ENCODE measurements at regions not wholly inside any gene's neighbourhood (a gene's known extent, or its start where the extent isn't known, plus 50 kb on each side); places are given as distances from the start of the nearest gene placed in this dataset.
"Not testable (repeated sequence)": the region's sequence is repeated elsewhere in the genome, so short reads cannot be mapped to it uniquely, and the experiment has no call there.

DNA sequence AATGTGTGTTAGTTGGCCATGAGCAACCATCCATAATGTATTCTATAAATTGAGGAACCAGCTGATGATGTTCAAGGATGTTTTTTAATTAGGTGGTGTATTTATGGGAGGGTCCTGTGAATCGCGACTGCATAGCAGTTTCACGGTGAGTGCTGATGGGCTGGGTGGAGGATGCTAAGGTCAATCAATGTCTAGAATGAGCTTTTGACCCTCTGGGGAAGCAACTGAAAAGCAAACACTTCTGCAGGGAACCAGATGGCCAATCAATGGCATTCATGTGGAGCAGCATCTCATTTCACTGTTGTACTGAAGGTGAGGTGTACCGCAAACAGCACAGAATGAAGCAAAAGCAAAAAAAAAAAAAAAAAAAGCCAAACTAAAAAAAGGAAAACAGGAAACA lies 676.1 kb upstream of the TMEM132C start:
- DNase-seq (ENCODE audit: low read depth, low spot score): no peak
- H3K27ac ChIP-seq: no peak overlapping the region

DNA sequence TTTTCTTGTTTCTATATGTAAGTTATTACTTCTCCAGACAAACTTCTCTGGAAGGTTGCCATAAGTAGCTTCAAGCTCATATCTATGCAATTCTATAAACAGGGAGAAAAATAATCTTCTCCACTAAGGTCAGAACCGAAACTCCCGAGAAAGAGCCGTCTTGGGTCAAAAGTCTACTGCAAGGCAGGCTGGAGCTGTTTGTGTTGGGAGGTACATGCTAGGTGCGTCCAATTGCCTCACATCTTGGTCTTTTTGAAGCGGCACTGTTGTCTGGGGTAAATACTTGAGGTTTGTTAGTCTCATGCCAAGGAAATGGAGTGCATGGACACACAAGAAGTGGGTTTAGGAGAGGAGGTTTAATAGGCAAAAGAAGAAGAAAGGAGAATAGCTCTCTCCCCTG lies 674.7 kb upstream of the TMEM132C start:
- no peak overlapping the region for H3K27ac ChIP-seq
- no peak for DNase-seq (ENCODE audit: low read depth, low spot score)

DNA sequence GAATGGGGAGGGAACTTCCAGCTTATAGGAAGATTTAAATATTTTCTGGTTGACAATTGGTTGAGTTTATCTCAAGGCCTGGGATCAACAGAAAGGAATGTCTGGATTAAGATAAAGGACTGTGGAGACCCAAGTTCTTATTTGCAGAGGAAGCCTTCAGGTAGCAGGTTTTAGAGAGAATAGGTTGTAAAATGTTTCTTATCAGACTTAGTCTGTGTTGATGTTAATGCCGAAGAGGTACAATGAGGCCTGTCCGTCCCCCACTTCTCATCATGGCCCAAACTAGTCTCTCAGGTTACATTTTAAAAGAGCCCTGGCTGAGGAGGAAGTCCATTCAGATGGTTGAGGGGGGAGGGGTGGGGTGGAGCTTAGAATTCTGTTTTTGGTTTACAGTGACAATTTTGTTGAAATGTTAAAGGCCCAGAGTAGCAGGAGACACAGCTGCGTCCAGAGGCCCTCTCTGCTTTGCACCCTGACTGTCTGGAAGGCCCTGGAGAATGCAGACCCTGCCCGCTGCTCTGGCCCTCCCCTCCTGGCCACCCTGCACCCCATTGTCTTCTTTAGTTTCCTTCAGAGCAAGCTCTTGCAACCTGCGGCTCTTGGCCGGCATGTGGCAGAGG lies 672.5 kb upstream of the TMEM132C start:
- no peak for DNase-seq (ENCODE audit: low read depth, low spot score)
- H3K27ac ChIP-seq: no peak overlapping the region

DNA sequence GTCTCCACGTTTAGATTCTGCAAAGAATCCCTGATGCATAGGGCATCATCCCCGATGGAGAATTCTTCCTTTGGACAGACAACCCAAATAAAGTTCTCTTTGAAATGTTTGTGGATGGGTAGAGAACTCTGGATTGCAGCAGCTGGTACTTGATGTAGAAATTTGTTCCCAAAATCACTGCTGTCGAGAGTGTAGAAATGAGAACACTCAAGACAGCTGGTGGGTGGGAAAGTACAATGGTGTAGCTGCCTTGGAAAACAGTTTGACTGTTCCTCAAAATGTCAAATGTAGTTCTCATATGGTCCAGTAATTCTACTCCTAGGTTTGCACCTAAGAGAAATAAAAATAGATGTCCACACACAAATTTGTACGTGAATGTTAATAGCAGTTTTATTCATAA lies 671.5 kb upstream of the TMEM132C start:
- no peak overlapping the region for H3K27ac ChIP-seq
- no peak for DNase-seq (ENCODE audit: low read depth, low spot score)

DNA sequence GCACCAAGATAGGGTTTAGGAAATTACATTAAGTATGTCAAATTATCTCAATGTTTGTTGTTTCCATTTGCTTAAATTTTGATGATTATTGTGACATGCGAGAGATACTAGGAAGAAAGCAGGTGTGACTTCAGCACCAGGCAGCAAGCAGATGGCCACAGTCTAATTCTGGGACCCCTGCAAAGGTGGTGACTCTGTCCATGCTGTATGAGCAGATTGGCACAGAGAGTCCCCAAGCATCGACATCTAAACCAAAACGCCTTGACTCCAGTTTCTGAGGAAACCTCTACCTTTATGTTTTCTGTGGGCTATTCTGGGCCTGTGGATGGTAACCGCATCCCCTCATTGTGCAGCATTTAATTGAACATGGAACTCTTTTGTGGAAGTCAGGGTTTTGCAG lies 670.1 kb upstream of the TMEM132C start:
- H3K27ac ChIP-seq: no peak overlapping the region
- no peak for DNase-seq (ENCODE audit: low read depth, low spot score)

DNA sequence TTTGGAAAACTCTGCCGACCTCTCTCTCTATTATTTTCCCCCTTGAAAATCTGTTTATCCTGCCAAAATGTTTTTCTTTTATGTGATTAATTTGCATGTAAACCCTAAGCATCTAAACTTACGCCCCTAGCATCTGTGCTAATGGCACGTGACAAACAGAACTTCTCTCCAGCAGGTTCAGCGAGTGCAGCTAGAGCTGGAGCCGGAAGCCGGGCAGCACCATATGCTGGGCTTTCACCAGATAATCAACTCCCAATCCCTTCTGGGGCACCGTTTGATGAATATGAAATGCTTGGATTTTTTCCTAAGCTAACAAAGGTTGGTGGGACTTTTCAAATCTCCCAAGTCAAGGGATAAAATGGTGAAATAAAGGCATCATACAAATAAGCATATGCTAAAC lies 667.5 kb upstream of the TMEM132C start:
- no peak for DNase-seq (ENCODE audit: low read depth, low spot score)
- H3K27ac ChIP-seq: no peak overlapping the region

DNA sequence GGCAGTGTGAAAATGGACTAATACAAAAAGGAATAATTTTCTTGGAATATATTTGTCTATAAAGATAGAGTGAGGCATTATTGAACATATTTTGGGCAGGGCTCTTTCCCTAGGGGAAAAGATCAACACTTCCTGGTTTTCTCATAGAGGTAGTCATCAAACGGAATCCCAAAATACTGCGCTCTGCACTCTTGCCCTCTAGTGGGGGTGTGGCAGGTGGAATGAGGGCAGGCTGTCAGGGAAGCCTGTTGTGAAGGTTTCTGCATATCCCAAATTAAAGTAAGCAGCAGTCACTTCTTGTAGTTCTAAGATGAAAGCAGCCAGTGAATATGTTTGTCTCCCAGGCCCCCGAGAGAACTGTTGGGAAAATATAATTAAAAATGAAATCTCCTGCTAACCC lies 666.8 kb upstream of the TMEM132C start:
- no peak for DNase-seq (ENCODE audit: low read depth, low spot score)
- no peak overlapping the region for H3K27ac ChIP-seq

DNA sequence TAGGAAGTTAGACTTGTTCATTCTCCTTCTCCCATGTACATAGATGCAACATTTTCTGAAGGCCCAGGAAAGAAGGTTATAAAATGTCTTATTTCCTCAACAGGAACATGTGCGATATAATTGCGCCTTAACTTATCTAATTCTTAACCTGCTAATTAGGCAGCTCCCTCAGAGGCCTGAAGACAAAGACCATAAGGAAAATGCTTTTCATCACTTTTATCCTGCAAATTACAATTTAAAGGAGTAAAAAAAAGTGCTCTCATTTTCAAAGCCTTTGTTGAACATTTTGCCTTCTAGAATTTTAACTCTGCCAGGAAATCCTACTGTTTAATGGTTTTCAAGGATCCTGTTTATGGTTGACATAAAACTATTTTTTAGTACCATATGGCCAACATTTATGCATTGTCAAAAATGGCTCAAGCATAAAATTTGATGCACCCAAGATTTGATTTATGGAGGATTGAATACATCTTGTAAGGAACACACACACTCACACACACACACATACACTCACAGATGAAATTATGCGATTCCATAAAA lies 660.4 kb upstream of the TMEM132C start:
- no peak overlapping the region for H3K27ac ChIP-seq
- no peak for DNase-seq (ENCODE audit: low read depth, low spot score)

DNA sequence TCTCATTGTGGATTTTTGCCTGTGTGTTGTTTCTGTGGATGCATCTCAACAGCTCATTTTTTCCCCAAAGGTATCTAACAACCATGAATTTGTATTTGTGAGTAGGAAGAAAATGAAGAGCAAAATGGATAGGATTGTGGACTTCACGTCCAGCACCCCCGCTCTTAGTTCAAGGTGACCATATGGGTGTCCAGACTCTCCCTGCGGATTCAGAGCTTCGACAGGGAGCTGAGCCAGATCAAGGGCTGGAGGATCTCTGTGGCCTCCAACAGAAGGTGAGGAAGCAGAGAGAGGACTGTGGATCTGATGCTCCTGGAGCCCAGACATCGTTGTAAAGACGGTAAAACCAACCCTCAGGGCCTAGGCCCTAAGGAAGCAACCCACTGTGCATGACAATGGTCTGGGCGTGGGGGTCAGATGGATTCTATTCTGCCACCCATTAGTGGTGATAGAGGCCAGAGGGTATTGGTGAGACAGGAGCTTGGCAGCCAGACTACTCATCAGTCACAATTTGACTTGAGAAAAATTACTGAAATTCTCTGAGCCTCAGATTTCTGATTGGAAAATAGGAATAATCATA lies 659.7 kb upstream of the TMEM132C start:
- no peak for DNase-seq (ENCODE audit: low read depth, low spot score)
- no peak overlapping the region for H3K27ac ChIP-seq

DNA sequence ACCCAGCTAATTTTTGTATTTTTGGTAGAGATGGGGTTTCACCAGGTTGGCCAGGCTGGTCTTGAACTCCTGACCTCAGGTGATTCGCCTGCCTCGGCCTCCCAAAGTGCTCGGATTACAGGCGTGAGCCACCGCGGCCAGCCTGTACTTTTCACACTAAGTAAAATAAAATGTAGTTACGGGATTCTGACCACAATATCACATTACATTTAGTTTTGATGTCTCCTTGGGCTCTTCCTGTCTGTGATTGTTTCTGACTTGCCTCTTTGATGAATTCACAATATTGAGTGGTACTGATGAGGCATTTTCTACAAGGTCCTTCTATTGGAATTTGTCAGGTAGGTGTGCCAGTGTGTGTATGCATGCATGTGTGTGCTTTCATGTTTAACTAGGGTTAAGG lies 658.6 kb upstream of the TMEM132C start:
- H3K27ac ChIP-seq; DNase-seq (ENCODE audit: low read depth, low spot score): not testable (repeated sequence)

DNA sequence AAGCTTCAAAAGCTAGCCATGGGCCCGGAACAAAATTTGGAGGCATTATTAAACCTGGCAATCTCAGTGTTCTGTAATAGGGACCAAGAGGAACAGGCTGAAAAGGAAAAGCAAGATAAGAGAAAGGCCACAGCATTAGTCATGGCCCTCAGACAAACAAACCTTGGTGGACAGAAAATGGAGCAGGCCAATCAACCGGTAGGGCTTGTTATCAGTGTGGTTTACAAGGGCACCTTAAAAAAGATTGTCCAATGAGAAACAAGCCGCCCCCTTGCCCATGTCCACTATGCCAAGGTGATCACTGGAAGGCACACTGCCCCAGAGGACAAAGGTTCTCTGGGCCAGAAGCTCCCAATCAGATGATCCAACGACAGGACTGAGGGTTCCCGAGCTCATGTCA lies 653.9 kb upstream of the TMEM132C start:
- no peak overlapping the region for H3K27ac ChIP-seq
- no peak for DNase-seq (ENCODE audit: low read depth, low spot score)

DNA sequence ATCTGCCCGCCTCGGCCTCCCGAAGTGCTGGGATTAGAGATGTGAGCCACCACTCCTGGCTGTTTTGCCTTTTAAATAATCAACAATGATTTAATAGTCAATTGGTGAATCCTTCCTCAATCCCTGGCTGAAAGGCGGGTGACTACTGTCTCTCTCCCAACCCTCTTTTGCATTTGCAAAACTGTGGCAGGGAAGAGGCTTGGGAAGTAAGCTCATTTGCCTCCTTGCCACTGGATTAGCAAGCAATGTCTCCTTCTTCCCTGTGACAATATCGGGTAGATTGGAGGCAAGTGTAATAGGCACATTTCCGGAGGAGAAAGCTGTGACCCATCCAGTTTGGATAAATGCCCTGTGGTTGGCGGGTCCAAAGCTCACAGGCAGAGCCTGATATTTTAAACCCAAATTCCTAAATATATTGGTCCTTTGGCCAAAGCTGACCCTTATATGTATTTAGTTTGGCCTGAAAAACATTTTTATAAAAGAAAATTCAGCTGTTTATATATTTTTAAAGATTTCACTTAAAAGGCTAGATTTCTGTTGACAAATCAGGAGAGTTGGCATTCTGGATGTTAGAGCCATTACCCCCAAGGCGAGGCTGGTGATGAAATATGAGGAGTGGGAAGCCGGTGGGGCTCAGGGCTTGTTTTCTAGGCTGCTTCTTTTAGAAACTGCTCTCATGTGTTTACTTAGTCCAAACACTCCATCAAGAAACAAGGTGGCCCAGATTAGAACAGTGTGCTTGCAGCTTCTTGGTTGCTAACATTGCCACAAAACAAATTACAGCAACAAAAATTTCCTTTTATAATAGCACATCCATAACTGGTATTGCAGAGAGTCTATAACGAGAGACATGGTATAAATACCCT lies 646.9 kb upstream of the TMEM132C start:
- H3K27ac ChIP-seq: no peak overlapping the region
- no peak for DNase-seq (ENCODE audit: low read depth, low spot score)

DNA sequence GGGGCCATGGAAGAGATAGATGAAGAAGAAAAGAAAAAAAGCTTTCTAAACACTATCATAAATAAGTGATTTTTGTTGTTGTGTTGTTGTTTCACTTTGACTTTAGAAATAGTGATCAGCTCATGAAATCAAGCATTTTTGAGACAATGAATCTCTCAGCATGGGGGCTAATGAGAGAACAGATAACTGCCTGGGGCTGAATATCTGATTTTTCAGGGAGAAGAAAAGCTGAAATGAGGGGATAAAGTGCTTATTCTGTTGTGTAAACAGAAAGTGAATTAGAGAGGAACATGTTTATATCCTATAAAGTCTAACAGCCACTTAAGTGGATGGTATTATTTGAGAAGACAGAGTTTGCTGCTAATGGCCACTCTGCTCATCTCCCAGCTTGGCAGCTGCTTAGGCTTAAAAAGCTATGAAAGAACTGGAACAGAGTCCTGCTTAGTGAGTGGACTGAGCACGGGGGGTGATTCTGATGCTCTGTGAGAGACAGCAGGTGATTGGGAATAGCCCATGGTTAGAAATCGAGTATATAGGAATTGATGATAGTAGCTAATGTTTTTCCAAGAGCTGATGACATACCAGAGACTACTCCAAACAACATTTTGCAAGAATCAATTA lies 646.1 kb upstream of the TMEM132C start:
- DNase-seq (ENCODE audit: low read depth, low spot score): no peak
- no peak overlapping the region for H3K27ac ChIP-seq

DNA sequence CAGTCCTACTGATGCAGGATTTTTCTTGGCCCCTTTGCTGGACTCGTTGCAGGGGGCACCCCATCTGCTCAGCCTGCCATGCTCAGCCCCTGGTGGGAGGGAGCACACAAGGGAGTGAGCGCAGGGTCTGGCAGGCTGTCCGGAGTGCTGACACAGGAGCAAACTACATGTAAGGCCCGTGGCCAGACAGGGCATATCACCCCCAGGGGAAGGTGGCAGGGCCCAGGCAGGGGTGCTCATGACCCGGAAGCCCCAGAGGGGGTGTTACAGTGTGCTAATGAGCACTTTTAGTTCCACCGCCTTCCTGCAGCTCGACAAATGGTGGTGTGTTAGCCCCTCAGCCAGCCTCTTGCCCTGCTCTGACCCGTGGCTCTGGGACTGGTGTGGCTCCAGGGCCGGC lies 645.6 kb upstream of the TMEM132C start:
- no peak overlapping the region for H3K27ac ChIP-seq

DNA sequence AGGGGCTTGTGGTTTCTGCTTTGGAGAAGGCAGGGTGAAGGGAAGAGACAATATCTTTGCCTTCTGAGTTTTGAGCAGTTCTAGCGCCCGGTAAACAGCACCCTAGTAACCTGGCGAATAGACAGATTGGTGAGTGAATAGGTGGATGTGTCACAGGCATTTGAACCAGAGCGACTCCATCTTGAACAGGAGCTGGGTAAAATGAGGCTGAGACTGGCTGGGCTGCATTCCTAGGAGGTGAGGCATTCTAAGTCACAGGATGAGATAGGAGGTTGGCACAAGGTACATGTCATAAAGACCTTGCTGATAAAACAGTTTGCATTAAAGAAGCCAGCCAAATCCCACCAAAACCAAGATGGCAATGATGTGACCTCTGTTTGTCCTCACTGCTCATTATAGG lies 643.6 kb upstream of the TMEM132C start:
- no peak overlapping the region for H3K27ac ChIP-seq
- DNase-seq (ENCODE audit: low read depth, low spot score): no peak

More for the DNA sequence above, 645.6 kb upstream of the TMEM132C start:
- DNase-seq (ENCODE audit: low read depth, low spot score): no peak

DNA sequence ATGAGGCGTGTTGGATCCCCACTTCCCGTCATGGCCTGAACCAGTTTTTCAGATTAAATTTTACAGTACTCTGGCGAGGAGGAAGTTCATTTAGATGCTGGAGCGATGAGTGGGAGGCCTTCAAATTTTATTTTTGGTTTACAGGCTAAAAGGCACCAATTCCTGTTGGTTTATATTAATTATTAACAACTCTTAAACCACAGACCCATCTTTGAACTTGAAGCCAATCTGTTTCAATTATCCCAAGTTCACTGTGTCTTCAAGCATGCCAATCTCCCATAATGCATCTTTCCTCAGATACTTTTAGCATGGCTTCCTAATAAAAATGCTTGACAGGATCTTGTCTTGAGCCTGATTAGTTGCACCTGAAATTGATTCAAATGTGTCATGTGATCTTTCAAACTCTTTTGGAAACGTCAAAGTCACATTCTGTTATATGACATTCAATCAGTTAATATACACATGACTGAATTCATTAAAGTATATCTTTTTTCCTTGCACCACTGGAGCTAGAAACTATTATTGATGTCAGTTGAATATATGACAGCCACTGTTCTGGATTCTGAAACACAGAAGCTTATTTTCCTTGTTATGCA lies 641.7 kb upstream of the TMEM132C start:
- no peak overlapping the region for H3K27ac ChIP-seq
- no peak for DNase-seq (ENCODE audit: low read depth, low spot score)

DNA sequence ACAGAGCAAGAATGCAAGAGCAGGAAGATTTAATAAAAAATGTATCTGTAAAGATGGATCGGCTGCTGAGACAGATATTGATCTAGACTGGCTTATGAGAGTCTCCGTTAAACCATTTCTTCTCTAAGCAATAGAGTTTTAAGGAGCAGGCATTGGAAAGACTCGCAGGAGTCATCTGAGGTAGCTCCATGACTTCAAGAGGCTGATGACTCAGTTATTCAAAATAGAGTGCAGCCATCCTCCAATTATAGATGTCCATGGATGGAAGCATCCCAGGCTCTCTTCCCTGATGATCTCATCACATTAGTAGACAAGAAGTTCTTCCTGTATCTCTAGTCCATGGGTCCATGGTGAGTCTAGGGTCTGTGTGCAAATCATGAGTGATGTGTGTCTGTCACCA lies 638.3 kb upstream of the TMEM132C start:
- no peak overlapping the region for H3K27ac ChIP-seq
- DNase-seq (ENCODE audit: low read depth, low spot score): no peak

DNA sequence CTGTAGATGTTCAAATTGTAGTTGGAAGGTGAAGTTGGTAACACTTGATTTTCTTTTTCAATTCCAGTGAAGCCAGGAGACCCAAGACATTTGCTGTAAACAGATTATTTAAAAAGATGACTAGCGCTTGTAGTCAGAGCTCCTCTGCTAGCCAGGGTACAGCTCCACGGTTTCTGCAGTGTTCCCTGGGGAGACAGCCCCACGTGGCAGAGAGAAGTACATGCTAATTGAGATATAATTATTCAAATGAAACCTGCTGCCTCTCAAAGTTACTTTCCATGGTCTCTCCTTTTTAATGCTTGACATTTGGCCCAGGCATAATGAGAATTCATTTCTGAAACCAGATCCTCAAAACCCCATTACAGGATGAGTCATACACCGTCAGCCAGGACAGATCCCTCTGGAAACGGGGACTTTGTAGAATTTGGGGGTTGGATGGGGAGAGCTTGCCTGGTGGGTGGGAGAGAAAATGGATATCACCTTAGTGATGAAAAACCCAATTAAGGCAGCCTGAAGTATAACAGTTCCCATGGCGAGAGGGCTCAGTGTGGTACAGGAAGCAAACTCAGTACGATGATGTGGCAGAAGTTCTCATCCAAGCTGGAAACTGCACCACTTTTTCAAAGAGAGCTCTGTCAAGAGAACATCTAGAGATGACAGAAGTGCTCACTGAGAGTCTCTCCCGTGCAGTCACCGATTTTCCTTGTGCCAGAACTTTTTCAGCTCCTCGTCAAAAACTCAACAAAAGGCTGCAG lies 637.7 kb upstream of the TMEM132C start:
- no peak for DNase-seq (ENCODE audit: low read depth, low spot score)
- no peak overlapping the region for H3K27ac ChIP-seq

DNA sequence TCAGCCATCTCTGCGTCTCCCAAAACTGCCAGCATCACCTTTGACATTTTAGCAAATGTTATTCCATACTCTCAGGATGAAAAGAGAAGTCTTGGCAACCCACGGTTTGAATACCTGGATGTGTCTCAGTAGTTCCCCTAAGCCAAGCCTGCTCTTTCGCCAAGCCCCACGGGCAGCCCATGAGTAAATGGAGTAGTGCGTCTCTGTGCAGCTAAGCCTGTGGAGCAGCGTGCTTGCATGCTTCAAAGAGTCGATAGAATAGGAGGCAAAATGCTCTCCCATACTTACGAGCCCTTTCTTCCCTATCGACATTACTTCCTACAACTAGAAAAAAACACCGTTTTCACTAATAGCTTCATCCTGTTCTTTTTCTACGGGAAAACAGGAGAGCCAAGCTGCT lies 634.5 kb upstream of the TMEM132C start:
- no peak overlapping the region for H3K27ac ChIP-seq
- no peak for DNase-seq (ENCODE audit: low read depth, low spot score)

DNA sequence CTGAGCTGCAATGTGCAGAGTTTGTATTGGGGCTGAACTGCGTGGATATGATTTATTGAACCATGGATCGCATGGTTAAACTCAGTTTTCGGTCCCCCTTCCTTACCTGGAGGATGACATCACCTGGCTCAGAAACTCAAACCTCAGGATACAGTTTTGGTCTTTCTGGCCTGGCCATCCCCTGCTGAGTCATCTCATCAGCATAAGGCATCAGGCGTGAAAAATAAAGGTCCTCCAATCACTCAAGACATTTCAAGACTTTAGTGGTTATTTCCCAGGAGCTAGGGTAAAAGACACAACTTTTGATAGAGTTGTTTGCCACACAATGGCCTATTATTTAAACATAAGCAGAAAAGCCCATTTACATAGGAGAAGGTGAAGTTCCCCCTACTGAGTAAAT lies 631.1 kb upstream of the TMEM132C start:
- DNase-seq (ENCODE audit: low read depth, low spot score): no peak
- no peak overlapping the region for H3K27ac ChIP-seq
